ENCODE measurements at regions not wholly inside any gene's neighbourhood (a gene's known extent, or its start where the extent isn't known, plus 50 kb on each side); places are given as distances from the start of the nearest gene placed in this dataset.
A peak's percentile ranks its signal among the peaks of the same experiment; 100 is the strongest.

DNA sequence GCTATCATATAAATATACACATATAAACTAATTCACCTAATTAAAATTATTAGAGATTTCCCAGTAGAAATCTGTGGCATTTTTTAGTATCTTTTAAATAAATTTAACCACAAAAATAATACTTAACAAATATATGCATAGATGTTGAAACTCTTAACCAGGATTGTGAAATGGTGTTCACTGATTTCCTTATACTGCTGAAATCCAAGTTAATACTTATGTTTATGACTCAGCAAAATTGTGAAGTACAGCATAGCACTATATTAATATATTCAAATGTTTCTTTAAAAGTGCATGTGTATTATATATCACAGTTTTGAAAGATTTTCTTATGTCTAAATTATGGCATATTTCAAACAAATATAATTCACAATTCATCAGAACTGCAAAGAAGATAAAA lies 328.2 kb upstream of the MANEA start:
- DNase-seq = peak; percentile 80

DNA sequence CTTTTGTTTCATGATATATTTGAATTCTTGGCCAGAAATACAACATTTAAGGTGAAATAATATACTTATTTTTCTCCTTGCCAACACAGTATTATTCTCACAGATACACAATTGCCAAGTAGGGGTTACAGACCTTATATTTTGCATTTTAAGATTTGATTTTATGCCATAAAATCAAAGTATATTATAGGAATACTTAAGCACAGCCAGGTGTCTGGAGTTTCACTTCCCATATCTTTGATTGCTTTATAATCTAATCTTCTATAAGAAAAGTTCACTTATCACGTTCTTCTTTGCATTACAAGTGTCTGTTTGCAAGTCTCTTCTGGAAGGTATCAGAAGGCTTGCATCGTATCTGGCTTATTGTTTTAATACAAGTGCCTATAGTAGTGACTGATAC lies 327.7 kb upstream of the MANEA start:
- DNase-seq = no peak

GRCh38 chr6:95263840-95264239 lies 313.5 kb upstream of the MANEA start:
- no peak for DNase-seq

DNA sequence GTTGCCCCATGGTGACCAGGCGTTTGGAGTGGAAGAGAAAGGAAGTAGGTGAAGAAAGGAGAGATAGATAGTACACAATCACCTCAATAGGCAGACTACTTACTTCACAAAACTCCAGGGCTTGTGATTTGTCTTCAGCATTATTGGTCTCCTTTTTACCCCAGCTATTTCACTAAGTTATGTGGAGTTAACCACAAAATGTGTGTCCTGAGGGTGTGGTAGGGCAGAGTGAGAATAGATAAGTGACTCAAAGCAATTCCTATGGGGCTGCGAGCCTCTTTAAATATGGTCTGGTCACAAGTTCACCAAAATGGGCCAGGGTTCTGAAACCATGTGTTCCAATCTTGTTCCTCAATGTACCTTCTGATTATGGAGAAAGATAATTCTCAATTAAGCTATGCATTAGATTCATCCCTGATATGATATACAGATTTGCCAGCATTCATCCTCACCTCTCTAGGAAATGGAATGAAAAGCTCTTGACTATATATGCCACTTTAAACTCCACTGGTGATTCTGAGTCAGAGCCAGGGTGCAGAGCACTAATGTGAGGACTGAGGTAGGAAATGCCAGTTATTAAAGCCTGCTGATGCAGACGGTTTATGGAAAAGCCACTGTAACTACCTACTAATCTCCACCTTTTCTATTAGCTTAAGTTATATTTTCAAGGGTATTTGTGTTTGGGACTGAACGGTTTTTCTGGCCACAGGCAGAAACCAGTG lies 310.6 kb upstream of the MANEA start:
- no peak for DNase-seq

DNA sequence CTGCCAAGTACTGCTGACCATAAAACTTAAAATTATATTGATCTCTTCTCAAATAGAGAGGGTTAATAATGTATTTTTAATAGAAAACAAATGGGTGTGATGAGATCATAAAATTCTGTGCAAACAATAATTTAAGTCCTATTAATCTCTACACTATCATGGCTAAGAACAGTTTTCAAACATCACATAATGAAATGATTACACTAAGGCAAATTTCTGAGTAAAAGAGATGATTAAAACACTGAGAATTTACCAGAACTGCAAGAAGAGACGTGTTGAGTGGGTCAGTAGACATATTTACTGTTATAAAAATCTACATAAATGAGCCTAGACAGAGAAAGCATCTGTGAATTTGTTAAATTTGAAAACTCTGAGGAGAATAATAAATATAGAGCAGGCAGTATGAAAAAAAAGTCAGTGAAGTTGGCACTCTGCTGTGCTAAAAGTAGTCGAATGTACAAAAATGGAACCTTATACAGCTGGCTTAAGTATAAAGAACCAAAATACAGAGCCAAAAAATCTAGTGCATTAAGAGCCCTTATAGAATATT lies 302.6 kb upstream of the MANEA start:
- peak; percentile 42 for DNase-seq

GRCh38 chr6:95279616-95280015 lies 297.7 kb upstream of the MANEA start:
- DNase-seq = no peak

- peak; percentile 60 for DNase-seq
Measured at GRCh38 chr6:95280686-95281273, 296.6 kb upstream of the MANEA start.

DNA sequence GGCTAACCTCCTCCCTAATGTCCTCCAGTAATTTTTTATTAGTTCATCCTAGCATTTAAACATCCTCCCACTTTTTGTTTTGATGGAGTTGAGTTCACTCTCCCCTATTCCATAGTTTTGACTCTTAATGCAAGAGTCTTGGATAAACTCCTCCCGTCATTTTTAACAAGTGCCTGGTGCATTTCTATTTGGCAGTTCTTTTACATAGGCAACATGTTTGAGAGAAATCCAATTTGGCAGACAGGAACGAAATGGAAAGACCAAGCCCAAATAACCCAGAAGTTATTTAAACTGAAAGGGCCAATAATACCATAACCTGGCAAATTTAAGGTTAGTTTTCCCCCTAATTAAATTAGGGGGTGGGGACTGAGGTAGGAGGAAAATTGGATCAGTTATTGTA lies 291.5 kb upstream of the MANEA start:
- no peak for DNase-seq

- no peak for DNase-seq
Measured at GRCh38 chr6:95286874-95287273, 290.5 kb upstream of the MANEA start.

DNA sequence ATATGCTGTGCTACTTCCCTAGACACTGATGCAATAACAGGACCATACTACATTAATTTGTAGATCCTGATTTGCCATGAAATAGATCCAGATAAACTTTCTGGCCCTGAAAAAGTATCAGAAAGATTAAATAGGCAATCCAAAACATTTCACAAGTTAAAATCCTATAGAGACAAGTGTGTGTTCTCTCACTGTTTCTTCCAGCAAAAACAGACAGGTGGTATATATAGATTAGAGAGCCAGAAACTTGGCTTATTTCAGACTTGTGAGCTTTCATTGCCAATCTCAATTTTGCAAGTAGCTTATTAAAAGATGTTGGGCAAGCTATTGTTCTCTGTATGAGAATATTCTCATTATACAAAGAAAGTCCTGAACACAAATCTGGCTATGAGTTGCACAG lies 289.1 kb upstream of the MANEA start:
- no peak for DNase-seq

DNA sequence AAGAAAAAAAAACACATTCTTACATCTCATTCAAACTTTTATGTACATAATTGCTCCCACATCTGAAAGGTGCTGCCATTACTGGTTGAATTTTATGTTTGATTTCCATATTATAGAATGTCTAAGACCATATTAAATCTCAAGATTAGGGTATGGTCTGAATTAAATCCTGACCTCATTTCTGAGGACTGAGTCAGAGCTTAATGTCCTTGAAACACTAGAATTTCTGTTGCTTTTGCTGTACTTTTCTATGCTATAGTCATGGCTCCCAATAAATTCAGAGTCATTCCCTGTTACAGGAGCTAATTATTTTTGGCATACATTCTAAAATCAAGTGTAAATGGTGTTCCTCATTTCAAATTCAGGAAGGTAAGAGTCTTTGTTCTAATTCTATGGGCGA lies 285.3 kb upstream of the MANEA start:
- DNase-seq = peak; percentile 43

DNA sequence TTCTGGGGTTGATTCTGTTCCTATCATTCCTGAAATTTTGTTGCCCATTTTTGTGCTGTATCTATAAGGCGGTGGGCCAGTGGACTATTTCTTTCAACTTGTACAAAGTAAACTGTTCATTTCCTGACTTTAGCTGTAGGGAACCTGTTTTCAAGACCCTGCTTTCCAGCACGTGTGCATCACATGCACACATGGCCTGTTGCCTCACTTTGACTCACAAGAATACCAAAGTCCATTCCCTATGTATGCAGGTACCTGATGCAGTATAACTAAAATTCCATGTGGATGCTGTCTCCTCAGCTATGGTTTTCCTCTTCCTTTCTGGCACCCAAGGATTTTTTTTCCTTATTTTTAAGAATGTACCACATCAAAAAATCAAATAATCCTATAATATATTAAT lies 284.1 kb upstream of the MANEA start:
- no peak for DNase-seq

GRCh38 chr6:95294043-95294442 lies 283.3 kb upstream of the MANEA start:
- DNase-seq = no peak

DNA sequence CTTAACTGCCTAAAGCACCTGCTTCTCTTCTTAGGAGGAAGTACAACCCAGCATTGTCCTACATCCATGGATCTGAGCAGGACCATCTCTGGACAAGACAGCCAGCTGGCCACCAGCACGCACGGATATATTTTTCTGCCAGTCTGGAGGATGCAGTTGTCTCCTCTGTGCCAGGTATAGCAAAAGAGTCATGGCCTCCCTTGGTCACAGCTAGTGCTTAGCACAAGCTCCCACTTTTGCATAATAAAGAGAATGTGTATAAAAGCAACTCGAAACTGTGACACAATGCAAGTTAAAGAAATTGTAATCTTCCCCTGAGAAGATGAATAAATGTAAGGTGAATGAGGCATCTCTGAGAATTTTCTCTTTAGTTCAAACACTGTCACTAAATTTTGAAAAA lies 267.8 kb upstream of the MANEA start:
- DNase-seq = no peak

DNA sequence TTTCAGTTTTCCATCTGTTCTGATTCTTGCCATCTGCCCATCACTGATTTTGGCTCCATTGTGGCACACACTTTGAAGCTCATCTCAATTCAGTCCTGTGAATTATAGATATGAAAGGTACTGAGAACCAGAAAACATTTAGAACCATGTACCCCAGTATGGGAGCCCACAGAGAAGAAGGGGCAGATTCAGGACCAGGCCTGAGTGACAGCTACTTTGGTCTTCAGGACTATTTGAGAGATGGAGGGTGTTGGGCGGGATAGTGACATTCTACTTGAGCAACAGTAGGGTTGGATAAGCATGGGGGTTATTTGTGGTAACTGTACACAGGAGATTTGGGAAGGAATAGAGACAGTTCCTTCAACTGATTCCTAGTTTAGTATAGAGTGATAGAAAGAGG lies 259.2 kb upstream of the MANEA start:
- no peak for DNase-seq

DNA sequence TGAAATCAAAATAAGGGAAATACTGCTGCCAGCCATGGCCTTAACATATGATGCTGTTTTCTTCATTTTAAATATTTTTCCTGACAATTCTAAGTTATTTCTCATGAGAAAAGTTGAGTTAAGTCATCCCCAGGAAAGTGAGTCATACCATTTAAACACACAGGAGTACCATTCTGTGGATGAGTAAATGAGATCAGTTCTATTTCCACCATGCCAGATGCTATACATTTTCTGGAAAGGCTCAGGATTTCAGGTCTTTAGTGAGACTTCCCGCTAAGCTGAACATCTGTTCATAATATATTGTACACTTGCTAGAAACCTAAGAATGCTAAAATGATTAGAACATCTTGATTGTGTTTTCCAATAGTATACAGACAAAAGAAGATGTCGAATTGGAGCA lies 256.2 kb upstream of the MANEA start:
- peak; percentile 92 for DNase-seq

- peak; percentile 61 for DNase-seq
Measured at GRCh38 chr6:95325916-95326315, 251.4 kb upstream of the MANEA start.

- DNase-seq = no peak
Measured at GRCh38 chr6:95328231-95328630, 249.1 kb upstream of the MANEA start.

DNA sequence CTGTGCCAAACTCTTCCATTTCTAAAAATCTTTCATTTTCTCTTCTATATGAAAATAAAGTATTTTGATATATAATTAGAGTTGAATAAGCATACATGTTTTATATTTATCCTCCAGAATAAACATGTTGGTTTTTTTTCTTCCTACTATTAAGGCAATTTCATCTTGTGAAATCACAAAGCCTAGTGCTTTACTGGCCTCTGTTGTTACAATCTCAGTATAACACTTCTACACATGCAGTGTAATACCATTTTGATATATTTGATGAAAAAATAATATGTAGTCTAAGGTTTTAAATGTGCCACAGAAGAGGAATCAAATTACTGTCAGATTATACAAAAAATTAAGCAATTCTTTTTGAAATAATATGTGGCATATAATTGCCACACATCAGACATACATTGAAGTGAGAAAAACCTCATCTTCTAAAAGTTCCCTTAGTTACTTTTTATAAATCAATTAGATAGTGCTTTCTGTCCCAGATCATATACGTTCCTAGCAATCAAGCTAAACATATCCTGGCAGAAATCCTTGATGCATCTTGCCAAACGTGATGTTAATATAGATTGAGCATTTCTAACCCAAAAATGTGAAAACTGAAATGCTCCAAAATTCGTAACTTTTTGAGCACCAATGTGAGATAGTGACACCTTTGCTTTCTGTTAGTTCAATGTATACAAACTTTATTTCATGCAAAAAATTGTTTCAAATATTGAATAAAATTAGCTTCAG lies 225.1 kb upstream of the MANEA start:
- peak; percentile 20 for DNase-seq

GRCh38 chr6:95354551-95354950 lies 222.8 kb upstream of the MANEA start:
- DNase-seq = no peak

GRCh38 chr6:95357380-95358020 lies 219.8 kb upstream of the MANEA start:
- no peak for DNase-seq

DNA sequence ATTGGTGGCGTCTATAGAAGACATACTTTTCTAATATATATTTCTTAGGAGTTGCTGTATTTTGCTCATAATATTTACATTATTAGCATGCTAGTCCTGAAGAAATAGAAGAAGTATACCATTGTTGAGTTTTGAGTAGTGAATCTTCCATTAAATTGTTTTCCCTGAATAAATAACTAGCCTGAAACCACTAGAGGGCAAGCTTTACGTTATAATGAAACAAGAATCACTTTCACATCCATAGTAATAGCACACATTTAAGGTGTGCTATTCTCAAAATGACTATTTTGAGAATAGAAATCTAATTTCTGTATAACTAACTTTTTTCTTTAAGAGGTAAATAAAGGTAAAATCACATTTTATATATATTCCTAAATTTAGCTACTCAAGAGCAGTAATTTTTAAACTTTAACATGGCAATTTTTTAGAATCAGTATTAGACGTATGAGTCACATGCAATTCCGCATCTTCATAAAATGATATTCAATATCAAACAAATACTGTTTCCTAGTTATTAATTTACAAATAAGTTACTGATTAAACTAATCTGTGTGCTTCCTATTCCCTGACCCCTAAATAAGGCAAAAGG lies 213.2 kb upstream of the MANEA start:
- DNase-seq = peak; percentile 16

- DNase-seq = no peak
Measured at GRCh38 chr6:95365454-95365853, 211.9 kb upstream of the MANEA start.
